ENCODE measurements at regions not wholly inside any gene's neighbourhood (a gene's known extent, or its start where the extent isn't known, plus 50 kb on each side); places are given as distances from the start of the nearest gene placed in this dataset.

- DNase-seq (ENCODE audit: extremely low read depth in 1 of 4, low spot score in 3 of 4) = no peak
- Histone ChIP-seq H3K4me3 (no peak overlapping the region), H3K9me3 (replicated peaks; ENCODE audit: control insufficient read depth, insufficient read depth, low read depth, low read length) (no peaks in the 10 kb centered on the region), H2AFZ (ENCODE audit: low read depth, low read length) (no peak overlapping the region), H3K9ac (ENCODE audit: insufficient read depth in 1 of 2, low read depth in 2 of 2, low read length in 2 of 2) (no peak overlapping the region), H3K27ac (ENCODE audit: extremely low read depth, low read depth, low read length) (no peak overlapping the region), H3K9me1 (ENCODE audit: control insufficient read depth, insufficient read depth, low read length) (no peaks in the 10 kb centered on the region), H4K20me1 (replicated peaks; ENCODE audit: control insufficient read depth, insufficient read depth, low read length) (no peaks in the 10 kb centered on the region), H3K79me2 (ENCODE audit: control insufficient read depth, insufficient read depth, low read length) (no peaks in the 10 kb centered on the region), H3K4me1 (replicated peaks in 1 of 2; ENCODE audit: control insufficient read depth in 2 of 2, insufficient read depth in 2 of 2, low read length in 2 of 2) (no peaks in the 10 kb centered on the region), H3K4me2 (ENCODE audit: insufficient read depth, low read length) (no peak overlapping the region), H3K36me3 (ENCODE audit: control insufficient read depth, insufficient read depth, low read length) (no peaks in the 10 kb centered on the region), H3K27me3 (ENCODE audit: control insufficient read depth in 2 of 2, insufficient read depth in 2 of 2, low read length in 2 of 2) (peaks cover 4 to 5% of the 10 kb centered on the region in 2 experiments; a peak in 2 of 5 replicates)
- in situ Hi-C loops (cut with MboI) (no loop called here), intact Hi-C loops (cut with micrococcal nuclease) (no loop called here)
- CTCF ChIA-PET (ENCODE audit: low intra/inter-chr PET ratio) = no interaction called here
- FAIRE-seq = no peak
- TF ChIP-seq CAMTA2 (CRISPR knock-in tag; conservative IDR thresholded peaks at IDR 0.05) (no peak), ELF1 (tag; IDR thresholded peaks at IDR 0.05) (no peak), HDAC8 (tag; IDR thresholded peaks at IDR 0.05) (no peak), MYC (IDR thresholded peaks at IDR 0.05; ENCODE audit: low read depth, low read length) (no peak), MYC (CRISPR knock-in tag; IDR thresholded peaks at IDR 0.05; ENCODE audit: borderline replicate concordance, low read depth) (no peak), CTCFL (IDR thresholded peaks at IDR 0.05; ENCODE audit: borderline replicate concordance, insufficient read depth, low read depth, low read length, poor library complexity, severe bottlenecking) (no peak), KAT7 (CRISPR knock-in tag; IDR thresholded peaks at IDR 0.05; ENCODE audit: borderline replicate concordance) (no peak), GABPA (tag; conservative IDR thresholded peaks at IDR 0.05; ENCODE audit: low read depth) (no peak), ZNF282 (CRISPR knock-in tag; IDR thresholded peaks at IDR 0.05) (no peak), ZNF133 (CRISPR knock-in tag; IDR thresholded peaks at IDR 0.05) (no peak), SIRT6 (IDR thresholded peaks at IDR 0.05; ENCODE audit: low read depth, low read length) (no peak), ELF2 (CRISPR knock-in tag; IDR thresholded peaks at IDR 0.05) (no peak)
- TF ChIP-seq, protein P1, sequence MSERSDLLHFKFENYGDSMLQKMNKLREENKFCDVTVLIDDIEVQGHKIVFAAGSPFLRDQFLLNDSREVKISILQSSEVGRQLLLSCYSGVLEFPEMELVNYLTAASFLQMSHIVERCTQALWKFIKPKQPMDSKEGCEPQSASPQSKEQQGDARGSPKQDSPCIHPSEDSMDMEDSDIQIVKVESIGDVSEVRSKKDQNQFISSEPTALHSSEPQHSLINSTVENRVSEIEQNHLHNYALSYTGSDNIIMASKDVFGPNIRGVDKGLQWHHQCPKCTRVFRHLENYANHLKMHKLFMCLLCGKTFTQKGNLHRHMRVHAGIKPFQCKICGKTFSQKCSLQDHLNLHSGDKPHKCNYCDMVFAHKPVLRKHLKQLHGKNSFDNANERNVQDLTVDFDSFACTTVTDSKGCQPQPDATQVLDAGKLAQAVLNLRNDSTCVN (CRISPR knock-in tag; IDR thresholded peaks at IDR 0.05) = no peak
- no peak for ATAC-seq
- POLR2A ChIA-PET = no interaction called here
- no TSS peak for BruUV-seq (replicated peaks)
- 0% methylated on average over 3 of the region's 3 CpGs for WGBS (ENCODE audit: insufficient coverage, low coverage, missing lambda C conversion rate)
Measured at GRCh38 chr10:29050081-29050480, 238.8 kb upstream of the LYZL1 start.
